Esophagus squamous epithelium (tissue), 4 donors: ENCODE measurements at regions not wholly inside any gene's neighbourhood (a gene's known extent, or its start where the extent isn't known, plus 50 kb on each side); places are given as distances from the start of the nearest gene placed in this dataset.

Experiments used
- CTCF ChIP-seq, 6 experiments: fragments of 450-650 bp in 4 of 6; fragments of 200-600 bp in 2 of 6; sonication (generic) in 2 of 6; IDR thresholded peaks; one replicate each; pipeline ENCODE4 v1.5.1; 2016 to 2019; ENCODE audit warnings: antibody characterized with exemption in 6 of 6, mild to moderate bottlenecking in 4 of 6, moderate library complexity in 4 of 6
- POLR2A ChIP-seq, 4 donors: fragments of 450-650 bp; IDR thresholded peaks; one replicate each; pipeline ENCODE4 v1.6.1; 2017; ENCODE audit warnings: antibody characterized with exemption in 4 of 4, mild to moderate bottlenecking in 4 of 4, moderate library complexity in 3 of 4

DNA sequence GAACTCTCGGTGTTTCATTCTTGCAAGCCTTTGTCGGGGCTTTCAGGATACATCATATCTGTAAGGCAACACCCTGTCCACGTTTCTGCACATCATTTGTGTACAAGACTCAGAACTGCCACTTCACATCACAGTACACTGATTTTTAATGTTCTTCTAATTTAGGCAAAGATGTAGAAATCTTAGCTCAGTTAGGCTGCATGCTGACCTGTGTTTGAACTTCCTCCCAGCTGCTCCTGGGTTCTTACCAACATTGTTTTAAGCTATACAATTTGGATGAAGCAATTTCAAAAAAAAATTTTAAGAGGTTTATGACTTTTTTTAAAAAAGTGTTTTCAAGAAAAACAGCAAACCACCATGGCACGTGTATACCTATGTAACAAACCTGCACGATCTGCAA is 1047.9 kb upstream of the SLC10A2 start:
- TF ChIP-seq CTCF (IDR thresholded peaks at IDR 0.05) = no peak
- TF ChIP-seq POLR2A (IDR thresholded peaks at IDR 0.05) = no peak
